ENCODE measurements at regions not wholly inside any gene's neighbourhood (a gene's known extent, or its start where the extent isn't known, plus 50 kb on each side); places are given as distances from the start of the nearest gene placed in this dataset.
"Not testable (repeated sequence)": the region's sequence is repeated elsewhere in the genome, so short reads cannot be mapped to it uniquely, and the experiment has no call there.

GRCh38 chr1:55296247-55296646 is 81.1 kb upstream of the USP24 start:
- not testable (repeated sequence) for TF ChIP-seq ZNF671 (CRISPR knock-in tag; IDR thresholded peaks at IDR 0.05); ERG (CRISPR knock-in tag; IDR thresholded peaks at IDR 0.05); USF1 (CRISPR knock-in tag; IDR thresholded peaks at IDR 0.05); USF2 (CRISPR knock-in tag; IDR thresholded peaks at IDR 0.05); TEAD4 (CRISPR knock-in tag; IDR thresholded peaks at IDR 0.05); E2F5 (CRISPR knock-in tag; IDR thresholded peaks at IDR 0.05); CTCF (IDR thresholded peaks at IDR 0.05); FOXP4 (CRISPR knock-in tag; IDR thresholded peaks at IDR 0.05)
